ENCODE measurements at regions not wholly inside any gene's neighbourhood (a gene's known extent, or its start where the extent isn't known, plus 50 kb on each side); places are given as distances from the start of the nearest gene placed in this dataset.

DNA sequence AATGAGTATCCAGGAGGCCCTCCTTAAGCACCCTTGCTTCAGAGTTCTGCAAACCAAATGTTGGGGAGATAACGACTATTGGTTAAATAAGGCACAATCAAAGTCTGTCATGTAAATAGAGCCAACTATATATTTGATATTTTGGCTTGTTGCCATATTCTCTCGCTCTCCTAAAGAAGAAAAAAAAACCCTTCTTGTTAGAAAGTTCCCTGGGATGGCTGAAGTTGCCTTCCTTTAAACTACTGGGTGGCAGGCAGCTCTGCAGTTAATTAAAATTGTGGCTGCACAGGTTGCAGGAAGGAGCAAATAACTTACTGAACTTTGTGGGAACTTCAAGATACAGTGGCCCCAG, 227.0 kb upstream of the ANKRD55 start:
- DNase-seq (ENCODE audit: low read depth in 2 of 2) = no peak

DNA sequence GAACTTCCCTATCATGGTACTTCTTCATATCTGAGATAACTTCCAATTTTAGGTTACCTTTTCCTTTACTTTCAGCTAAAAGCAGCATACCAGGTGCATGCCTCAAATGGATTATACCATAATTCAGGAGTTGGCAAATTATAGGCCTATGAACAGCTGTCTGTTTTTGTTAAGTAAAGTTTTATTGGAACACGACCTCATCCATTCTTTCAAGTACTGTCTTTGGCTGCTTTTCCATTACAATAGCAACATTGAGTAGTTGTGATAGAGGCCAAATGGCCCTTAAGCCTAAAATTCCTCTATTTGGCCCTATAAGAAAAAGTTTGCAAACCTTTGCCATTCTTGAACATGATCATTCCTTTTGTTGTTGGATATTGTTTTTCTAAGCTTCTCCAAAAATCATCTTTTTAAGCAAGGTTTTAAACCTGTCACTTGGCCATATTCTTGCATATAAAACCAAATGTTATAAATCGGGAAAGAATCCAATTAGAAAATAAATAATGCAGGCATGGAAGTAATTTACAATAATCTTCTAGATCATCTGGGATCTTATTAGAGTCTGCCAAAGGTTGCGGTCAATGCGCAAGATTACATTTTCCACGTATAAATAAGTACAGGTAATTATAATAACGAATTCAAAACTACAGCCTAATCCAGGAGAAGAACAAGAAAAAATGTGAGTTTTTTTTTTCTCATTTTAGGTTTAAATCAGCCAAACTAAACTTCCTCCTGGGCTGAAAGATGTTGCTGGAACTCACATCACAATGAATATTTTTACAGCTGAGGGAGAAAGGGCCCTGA, 226.5 kb upstream of the ANKRD55 start:
- no peak for DNase-seq (ENCODE audit: low read depth in 2 of 2)

DNA sequence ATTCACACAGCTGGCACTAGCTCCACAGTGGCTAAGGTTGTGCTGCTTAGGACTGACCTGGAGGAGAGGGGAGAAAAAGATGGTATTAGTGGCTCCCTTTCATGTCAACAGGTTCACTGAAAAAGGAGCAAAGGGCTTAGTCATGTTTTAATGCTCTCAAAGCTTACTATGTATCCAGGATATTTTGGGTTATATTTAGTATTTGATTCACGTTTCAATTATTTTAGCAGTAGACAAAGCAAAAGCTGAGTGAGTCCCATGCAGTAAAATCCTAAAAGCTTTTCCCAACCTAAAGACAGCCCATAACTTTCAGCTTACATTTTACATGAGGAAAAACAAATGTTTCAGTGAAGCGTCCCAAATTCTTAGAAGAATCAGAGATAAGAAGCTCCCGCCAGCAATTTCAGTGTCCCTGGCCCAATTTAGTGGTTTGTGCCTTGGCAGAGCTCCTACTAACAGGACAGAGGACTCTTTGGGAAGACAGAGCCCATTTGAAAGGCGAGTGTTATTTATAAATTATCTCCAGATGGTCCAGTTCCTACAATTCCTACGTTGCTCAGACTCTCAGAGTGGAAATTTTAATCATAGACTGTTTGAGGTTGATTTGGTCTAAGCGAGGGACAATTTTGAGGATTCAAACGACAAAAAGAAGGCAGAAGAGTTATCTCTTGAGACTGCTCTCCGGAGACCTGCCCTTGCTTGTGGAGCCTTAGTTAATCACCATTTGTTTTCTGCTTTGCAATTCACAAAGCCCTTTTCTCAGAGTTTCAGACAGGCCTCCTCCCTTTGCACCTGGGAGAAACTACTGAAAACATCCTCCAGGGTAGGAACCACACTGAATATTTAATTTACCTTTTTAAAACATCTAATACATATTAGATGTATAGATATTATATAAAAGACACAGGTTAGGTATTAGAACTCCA, 225.0 kb upstream of the ANKRD55 start:
- DNase-seq (ENCODE audit: low read depth in 2 of 2) = no peak

DNA sequence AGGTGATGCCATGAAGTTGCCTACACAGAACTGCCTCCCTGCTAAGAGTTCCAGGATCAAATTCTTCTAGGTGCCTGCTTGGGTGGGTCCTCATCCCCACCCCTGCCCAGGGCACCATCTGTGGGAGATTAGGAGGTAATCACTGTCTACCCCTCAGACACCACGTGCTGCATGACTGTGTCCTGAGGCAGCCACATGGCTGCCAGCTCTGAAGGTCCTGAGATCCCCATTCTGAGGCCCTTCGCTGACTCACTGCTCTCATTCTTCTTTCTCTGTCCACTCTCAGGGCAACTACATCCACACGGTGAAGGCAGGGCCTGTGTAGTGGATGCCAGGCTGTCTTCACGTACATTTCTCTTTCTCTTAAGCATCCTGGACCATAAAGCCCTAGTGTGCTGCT, 222.9 kb upstream of the ANKRD55 start:
- DNase-seq (ENCODE audit: low read depth in 2 of 2) = no peak

DNA sequence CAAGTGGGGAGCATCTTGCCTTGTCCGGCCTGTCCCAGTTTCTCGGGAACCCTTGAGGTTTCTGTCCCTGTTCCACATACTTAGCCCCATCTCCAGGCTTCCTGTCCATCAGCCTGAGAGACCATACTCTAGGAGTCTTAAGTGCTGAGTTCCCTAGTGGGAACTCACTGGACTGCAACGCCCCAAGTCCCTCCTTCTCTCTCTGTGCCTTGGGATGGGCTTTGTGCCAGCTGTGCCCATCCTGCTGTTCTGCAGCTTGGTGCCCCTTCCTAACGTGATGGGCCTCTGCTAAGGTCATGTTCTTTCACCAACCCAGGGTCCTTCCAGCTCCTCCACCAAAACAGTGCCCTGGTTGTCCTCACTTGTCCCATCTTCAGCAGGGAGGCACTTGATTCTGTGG, 222.3 kb upstream of the ANKRD55 start:
- no peak for DNase-seq (ENCODE audit: low read depth in 2 of 2)

DNA sequence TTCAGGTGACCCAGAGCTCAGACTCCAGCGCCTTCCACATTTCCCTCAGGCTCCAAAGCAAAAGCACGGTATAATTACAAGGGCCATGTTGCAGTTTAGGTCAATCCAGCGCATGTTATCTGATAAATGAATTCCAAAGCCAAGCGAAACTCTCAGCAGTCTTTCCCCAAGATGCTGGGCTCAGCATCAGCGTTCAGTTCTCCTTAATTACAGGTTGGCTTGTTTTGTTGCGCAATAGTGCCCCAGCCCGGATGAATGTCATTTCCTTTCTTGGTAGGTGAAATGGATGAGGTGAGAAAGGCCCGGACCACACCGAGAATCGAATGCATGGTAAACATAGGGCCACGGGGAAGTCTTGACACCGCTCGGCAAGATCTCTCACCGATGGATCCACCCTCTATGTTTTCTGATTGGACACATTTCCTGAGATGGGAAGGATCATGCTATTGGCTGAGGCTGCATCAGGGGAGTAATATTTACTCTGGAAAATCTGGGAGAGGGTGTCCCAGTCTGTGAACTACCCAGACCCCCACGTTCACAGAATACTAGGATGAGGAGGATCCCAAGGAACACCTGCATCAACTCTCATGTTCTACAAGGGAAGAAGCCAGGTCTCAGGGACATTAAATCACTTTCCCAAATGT, 221.2 kb upstream of the ANKRD55 start:
- DNase-seq (ENCODE audit: low read depth in 2 of 2) = no peak

DNA sequence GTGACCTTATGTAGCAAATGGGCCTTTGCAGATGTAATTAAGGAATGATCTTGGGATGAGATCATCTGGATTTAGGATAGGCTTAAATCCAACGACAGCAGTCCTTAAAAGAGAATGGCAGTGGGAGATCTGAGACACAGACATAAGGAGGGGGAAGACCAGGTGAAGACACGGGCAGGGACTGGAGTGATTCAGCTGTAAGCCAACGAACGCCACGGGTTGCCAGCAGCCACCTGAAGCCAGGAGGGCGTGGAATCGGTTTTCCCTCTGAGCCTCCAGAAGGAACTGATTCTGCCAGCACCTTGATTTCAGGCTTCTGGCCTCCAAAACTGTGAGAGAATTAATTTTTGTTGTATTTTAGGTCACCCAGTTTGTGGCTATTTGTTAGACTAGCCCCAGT, 218.6 kb upstream of the ANKRD55 start:
- DNase-seq (ENCODE audit: low read depth in 2 of 2) = no peak

DNA sequence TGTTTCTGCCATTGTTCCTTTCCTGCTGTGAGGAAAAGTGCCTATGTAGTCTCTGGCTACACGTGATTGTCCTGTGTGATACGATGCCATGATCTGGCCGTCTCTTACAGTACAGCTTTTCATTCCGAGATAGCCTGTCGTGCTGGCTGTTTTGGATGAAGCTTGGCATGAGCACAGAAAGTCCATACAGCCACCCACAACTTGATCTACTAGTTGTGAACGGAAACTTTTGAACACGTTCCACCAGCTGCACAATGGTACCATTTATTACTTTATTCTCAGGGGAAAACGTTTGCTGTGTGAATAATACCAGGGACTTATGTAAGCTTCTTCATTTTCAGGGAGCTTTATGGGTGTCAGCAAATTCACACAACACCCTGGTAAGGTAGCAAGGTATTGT, 217.6 kb upstream of the ANKRD55 start:
- DNase-seq (ENCODE audit: low read depth in 2 of 2) = no peak

DNA sequence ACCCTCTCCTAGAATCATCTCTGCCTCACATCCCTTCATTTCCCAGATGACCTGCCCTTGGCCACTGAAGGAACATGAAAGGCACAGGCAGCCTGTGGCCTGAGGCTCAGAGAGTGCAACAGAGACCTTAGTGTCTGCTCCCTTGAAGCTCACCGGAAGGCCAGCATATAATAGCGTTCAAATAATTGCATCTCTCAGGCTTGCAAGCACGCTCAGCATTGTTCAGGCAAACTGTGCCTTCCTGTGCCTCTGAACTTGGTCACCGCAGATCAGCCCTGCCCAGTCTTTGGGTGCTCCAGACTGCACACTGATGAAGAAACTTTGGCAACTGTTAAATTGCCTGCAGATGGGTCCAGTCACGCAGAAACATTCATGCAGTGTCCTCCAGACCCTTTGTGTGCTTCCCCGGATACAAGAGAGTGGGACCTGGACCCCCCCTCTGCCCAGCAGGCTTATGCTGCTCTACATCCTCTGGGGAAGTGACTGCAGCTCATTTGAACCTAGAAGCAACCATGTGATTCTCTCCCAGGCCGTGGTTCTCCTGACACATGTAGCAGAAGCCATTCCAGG, 216.0 kb upstream of the ANKRD55 start:
- DNase-seq (ENCODE audit: low read depth in 2 of 2) = no peak

DNA sequence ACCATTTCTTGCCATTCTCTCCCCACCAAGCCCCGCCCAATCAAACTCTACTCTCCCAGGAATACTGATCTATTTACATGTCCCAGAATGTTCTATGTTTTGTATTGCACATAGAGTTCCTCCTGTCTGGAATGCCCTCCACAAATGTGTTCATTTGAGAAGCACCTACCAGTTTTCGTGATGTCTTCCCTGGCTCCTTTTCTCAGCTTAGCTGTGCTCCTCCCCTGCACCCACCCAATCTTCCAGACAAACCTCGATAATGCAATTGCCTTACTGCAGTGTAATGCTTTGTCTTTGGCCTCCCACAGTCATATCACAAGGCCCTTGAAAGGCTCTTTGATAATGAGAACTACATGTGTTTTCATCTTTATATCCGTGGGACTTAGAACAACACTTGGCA, 214.5 kb upstream of the ANKRD55 start:
- no peak for DNase-seq (ENCODE audit: low read depth in 2 of 2)

DNA sequence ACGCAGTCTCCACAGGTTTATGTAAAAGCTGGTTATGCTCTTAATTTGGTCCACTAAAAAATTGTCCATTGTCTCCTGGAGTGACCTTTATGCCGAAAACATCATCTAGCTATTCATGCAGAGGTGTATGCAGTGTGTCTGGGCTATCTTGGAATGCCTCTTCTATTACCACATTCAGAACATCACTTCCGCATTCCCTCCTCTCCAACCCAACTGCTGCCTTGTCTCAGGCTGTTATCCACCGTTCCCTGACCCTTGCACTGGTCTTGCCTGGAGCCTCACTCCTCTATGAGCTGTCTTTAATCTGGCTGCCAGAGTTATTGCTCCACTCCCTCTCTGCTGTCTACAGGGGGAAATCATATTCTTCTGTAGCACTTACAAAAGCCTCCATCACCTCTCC, 214.1 kb upstream of the ANKRD55 start:
- no peak for DNase-seq (ENCODE audit: low read depth in 2 of 2)

DNA sequence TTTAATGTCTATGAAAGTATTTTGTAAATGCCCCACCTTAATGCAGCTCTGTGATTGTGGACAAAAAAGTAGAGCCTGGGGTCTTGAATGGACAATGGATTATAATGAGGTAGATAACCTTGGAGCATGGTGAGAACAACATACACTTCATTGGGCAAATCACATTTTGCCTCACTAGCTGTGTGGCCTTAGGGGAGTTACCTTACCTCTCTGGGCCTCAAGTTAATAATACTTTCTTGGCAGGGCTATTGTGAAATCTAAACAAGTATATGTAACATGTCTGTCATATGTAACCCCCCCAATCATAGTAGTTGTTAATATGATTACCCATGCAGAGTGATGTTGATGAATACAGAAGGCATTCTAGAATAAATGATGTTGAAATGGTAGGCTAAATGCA, 213.6 kb upstream of the ANKRD55 start:
- DNase-seq (ENCODE audit: low read depth in 2 of 2) = no peak

DNA sequence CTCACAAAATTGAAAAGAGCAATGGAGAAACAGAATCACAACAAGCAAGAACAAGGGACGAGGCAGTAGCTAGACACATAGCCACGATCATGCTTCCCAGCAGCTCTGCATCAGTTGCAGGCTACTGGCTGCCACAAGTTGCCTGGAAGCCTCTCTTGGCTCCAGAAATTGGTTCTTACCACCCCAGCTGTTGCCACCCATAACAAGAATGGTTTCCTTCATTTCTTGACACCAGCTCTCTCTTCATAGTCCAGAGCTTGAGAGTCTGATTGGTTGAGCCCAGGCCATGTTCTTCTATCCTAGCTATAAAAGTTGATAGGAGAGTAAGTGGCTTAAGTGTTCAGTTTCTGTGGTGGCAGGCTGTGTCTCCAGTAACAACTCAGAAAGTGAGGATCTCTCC, 210.7 kb upstream of the ANKRD55 start:
- DNase-seq (ENCODE audit: low read depth in 2 of 2) = no peak

DNA sequence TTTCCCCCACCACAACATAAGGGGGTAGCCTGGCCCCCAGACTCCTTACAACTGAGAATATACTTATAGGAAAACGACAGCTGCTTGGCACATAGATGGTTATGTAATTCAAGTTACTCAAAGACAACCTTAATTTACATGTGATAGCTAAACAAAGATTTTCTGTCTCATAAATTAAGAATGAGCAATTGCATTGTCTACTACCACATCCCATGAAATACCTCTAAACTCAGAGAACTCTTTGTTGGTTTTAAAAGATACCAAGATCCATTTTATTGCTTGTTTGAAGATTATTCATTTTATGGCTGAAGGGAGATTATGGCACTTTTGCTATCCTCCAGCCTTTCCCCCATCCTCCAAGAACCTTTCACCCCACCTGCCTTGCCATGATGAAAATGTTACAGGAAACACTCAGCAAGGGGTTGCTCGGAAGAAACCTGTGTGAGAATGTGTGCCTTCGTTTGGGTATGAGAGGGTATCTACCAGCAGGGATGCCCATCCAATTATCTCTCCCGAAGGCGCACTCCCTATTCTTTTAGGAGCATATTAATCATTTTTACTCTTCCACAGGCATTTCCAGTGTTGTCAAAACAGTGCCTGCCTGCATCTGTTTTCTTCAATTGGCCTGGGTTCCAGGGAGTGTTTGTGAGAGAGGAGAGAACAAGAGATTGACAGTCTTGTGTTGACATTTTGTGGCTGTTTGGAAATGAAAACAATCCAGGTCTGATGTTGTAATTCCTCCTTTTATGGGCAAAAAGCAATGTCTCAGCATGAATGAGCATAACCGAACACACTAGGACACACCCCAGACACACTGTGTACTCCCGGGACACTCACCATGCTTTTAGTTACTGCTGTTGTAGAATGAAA, 208.0 kb upstream of the ANKRD55 start:
- DNase-seq (ENCODE audit: low read depth in 2 of 2) = no peak

DNA sequence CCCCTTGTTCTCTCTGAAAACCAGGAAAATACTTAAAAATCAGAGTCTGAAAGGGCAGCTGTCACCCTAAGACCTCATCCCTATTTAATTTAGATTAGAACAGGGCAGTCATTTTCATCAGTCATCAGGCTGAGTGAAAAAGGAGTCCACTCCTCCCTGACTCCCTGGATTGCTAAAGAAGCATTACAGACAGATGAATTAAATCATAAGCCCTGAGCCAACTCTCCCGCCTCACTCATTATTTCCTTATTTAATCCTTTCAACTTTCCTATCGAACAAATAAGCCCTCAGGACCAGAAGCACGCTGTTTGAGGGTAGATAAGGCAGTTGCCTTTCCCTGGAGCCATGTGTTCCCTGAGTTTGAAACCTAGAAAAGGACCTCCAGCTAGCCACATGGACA, 201.9 kb upstream of the ANKRD55 start:
- no peak for DNase-seq (ENCODE audit: low read depth in 2 of 2)

DNA sequence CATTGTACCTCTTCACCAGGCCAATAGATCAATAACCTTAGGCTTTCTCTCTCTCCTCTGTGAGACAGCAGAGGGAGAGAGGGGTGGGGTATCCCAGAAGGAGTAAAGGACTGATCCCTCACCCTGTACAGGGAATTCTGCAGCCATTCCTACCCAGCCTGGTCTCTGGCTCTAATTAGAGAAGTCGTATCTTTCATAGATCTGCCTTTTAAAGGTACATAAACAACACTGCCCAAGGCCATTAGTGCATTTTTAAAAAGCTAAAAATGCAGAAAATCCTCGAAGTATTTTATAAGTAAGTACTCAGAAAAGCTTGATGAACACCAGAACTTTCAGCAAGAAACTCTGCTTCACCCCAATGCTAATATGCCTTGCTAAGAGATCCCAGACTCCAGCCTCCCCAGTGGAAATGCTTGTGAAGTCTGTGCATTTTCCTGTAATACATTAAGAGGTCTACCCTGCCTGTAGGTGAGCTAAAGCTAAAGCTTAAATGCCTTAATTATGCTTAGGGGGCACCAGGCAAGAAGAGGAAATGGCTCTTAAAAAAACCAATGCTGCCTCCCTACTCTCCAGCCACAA, 200.0 kb upstream of the ANKRD55 start:
- no peak for DNase-seq (ENCODE audit: low read depth in 2 of 2)

DNA sequence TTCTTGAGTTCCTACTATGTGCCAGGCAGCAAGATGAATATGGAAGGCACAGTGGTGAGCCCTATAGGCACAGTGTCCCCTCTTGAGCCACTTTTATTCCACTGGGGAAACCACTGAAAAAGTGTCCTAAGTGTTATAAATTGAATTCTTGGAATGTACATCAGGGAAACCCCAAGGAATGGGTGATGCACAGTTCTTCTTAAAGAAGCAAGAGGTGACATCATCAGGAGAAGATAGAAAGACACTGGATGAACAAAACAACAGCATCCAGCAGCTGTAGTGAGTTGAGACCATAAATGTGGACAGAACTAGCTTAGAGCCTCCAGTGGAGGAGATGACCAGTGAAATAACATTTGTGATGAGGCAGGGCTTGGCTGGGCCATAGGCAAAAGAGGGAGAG, 199.2 kb upstream of the ANKRD55 start:
- DNase-seq (ENCODE audit: low read depth in 2 of 2) = no peak

DNA sequence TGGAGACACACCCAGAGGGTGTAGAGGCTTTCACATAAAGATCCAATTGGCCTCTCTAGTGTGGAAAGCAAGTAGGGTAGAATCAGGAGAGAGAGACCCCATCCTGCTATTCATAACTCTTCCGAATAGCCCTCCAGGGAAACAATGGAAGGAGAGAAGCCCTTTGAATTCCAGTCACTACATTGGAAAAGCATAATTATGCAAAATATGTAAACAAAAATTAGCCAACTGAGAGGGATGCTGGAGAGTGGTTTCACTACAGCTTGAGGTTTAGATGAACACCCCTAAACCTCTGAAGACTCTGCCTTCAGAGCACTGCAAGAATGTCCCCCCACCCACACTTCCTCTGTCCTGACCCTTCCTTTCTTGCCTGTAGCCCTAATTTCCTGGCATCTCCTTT, 197.3 kb upstream of the ANKRD55 start:
- DNase-seq (ENCODE audit: low read depth in 2 of 2) = no peak

DNA sequence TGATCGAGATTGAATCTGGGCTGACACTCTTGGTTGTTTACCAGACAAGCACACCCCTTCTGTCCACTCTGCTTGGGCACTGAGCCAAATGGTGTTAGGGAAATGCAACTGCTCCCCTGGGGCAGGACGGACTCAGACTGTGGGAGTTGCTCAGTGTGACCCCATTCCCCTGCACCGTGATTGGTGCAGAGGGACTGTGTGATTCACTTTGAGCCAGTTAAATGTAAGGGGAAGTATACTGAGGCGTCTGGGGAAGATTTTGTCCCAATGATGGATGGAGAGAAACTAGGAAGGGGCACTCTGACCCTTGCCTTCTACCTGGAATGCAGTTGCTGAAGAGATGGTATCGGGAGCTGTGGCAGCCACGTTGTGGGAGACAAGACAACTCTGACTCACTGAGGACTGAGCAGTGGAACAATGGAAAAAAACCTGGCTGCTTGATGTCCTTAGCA, 196.0 kb upstream of the ANKRD55 start:
- no peak for DNase-seq (ENCODE audit: low read depth in 2 of 2)

DNA sequence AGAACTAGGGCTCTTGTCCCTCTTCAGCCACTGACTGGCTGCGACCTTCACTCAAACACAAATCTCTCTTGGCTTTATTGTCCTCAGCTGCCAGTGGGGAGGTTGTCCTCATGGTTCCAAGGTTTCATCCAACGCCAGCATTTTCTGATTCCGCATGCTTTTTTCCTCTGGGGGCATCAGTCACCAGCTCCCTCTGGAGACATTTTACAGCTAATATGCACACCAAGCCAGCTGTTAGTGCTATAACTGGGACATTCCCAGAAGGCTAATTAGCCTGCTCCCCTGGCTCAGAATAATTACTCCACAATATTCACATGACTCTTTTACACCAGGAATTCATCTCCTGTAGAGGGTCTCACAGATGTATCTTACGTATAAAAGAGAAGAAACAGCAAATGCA, 193.6 kb upstream of the ANKRD55 start:
- DNase-seq (ENCODE audit: low read depth in 2 of 2) = no peak

Measured in stimulated activated CD8-positive, alpha-beta memory T cell treated with anti-CD3 and anti-CD28 coated beads, Interleukin-2, amount 100 ng/mL, for 1 hour (primary cell).